ENCODE measurements at regions not wholly inside any gene's neighbourhood (a gene's known extent, or its start where the extent isn't known, plus 50 kb on each side); places are given as distances from the start of the nearest gene placed in this dataset.

DNA sequence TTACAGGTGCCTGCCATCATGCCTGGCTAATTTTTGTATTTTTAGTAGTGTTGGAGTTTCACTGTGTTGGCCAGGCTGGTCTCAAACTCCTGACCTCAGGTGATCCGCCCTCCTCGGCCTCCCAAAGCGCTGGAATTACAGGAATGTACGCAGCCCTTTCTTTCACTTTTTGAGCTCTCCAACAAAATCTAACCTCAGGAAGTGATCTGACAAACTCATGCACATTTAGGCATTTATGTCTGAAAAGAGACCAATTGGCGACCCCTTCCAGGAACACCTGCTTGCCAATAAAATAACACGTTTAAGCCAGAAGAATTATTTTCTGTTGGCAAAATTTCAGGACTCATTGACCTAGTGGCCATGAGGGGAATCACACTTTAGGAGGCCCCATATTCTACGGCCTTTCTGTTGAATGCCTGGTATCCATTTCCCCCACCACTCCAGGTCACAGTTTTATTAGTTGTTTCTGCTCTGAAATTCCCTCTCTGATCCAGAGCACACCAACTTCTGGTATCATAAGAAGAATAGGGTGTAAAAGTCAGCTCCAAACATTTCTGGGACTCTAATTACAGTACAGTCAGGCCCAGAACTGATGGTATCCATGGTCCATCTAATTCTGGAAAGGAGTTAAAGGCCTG is 65.8 kb upstream of the FRMD4A start:
- Histone ChIP-seq H3K4me3 (ENCODE audit: low read length) (no peak overlapping the region), H3K9me3 (ENCODE audit: control insufficient read depth, insufficient read depth, low read length) (no peaks in the 10 kb centered on the region), H3K27ac (ENCODE audit: low read length) (no peak overlapping the region), H3K4me1 (ENCODE audit: control insufficient read depth, insufficient read depth, low read length) (no peaks in the 10 kb centered on the region), H3K36me3 (ENCODE audit: control insufficient read depth, insufficient read depth, low read length) (no peaks in the 10 kb centered on the region), H3K27me3 (ENCODE audit: control insufficient read depth, insufficient read depth, low read length) (no peaks in the 10 kb centered on the region)
- DNase-seq (ENCODE audit: low read depth, low spot score): no peak
- no CpG with 5 or more reads among the region's 7 CpGs for WGBS (ENCODE audit: insufficient coverage, insufficient read length)

DNA sequence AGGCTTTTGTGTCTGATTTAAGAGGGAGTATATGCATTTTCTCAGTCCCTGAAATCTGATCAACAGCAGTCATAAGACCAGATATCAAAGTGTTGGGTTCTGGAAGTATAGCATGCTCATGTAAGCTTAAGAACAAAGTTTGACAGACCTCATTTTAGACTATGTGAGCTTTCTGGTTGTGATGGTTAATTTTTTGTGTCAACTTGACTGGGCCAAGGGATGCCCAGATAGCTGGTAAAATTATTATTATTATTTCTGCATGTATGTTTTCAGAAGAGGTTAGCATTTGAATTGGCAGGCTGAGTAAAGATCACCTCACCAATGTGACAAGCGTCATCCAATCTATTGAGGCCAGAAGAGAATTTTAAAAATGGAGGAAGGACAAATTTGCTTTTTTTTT is 63.5 kb upstream of the FRMD4A start:
- H3K4me1 ChIP-seq (ENCODE audit: control insufficient read depth, insufficient read depth, low read length): no peaks in the 10 kb centered on the region
- WGBS (ENCODE audit: insufficient coverage, insufficient read length): no CpG with 5 or more reads among the region's 1 CpG
- H3K27me3 ChIP-seq (ENCODE audit: control insufficient read depth, insufficient read depth, low read length): no peaks in the 10 kb centered on the region
- no peak overlapping the region for H3K27ac ChIP-seq (ENCODE audit: low read length)
- H3K4me3 ChIP-seq (ENCODE audit: low read length): no peak overlapping the region
- no peaks in the 10 kb centered on the region for H3K9me3 ChIP-seq (ENCODE audit: control insufficient read depth, insufficient read depth, low read length)
- H3K36me3 ChIP-seq (ENCODE audit: control insufficient read depth, insufficient read depth, low read length): no peaks in the 10 kb centered on the region
- DNase-seq (ENCODE audit: low read depth, low spot score): no peak

DNA sequence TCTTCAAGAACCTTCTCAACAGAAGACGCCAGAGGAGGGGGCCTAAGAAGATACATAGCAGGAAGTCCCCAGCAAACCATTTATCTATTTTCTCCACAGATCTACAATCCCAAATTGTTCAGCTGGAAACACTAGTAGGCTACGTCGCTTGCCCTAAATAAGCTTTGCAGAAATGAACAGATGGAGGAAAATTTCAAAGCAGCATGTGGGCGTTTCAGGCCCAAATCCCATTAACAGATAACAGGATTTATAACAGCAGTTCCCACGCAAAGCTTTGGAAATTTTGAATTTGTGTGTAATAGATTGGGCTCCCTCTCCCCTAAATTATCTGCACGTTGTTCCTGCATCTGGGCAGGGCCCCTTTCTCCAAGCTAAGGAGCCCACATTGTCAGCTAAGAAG is 60.6 kb upstream of the FRMD4A start:
- DNase-seq (ENCODE audit: low read depth, low spot score): no peak
- no peaks in the 10 kb centered on the region for H3K4me1 ChIP-seq (ENCODE audit: control insufficient read depth, insufficient read depth, low read length)
- no CpG with 5 or more reads among the region's 6 CpGs for whole genome bisulfite sequencing (ENCODE audit: insufficient coverage, insufficient read length)
- H3K36me3 ChIP-seq (ENCODE audit: control insufficient read depth, insufficient read depth, low read length): no peaks in the 10 kb centered on the region
- H3K9me3 ChIP-seq (ENCODE audit: control insufficient read depth, insufficient read depth, low read length): no peaks in the 10 kb centered on the region
- no peak overlapping the region for H3K4me3 ChIP-seq (ENCODE audit: low read length)
- H3K27me3 ChIP-seq (ENCODE audit: control insufficient read depth, insufficient read depth, low read length): no peaks in the 10 kb centered on the region
- no peak overlapping the region for H3K27ac ChIP-seq (ENCODE audit: low read length)

DNA sequence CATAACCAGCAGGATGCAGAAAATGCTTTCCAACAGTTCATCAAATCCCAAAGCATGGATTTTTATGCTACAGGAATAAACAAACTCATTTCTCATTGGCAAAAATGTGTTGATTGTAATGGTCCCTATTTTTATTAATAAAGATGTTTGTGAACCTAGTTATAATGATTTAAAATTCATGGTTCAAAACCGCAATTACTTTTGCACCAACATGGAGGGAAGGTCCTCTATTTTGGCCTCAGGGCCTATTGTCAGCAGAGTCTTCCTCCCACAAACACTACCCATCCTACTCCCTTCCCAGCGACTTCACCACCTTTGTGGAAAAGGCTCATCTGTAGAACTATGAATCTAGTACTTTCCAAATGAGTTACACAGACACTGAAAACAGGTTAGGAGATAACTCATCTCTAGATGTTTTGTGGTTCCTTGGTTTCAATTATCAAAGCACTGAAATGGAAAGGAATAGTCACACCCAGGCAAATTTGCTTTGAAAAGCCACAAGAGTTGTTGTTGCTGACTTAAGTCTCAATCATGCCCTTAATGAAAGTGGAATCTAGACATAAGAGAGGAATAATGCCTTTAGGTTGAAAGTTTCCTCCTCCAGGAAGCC is 59.4 kb upstream of the FRMD4A start:
- H3K4me1 ChIP-seq (ENCODE audit: control insufficient read depth, insufficient read depth, low read length): no peaks in the 10 kb centered on the region
- H3K36me3 ChIP-seq (ENCODE audit: control insufficient read depth, insufficient read depth, low read length): no peaks in the 10 kb centered on the region
- no peaks in the 10 kb centered on the region for H3K9me3 ChIP-seq (ENCODE audit: control insufficient read depth, insufficient read depth, low read length)
- no peak overlapping the region for H3K27ac ChIP-seq (ENCODE audit: low read length)
- H3K4me3 ChIP-seq (ENCODE audit: low read length): no peak overlapping the region
- H3K27me3 ChIP-seq (ENCODE audit: control insufficient read depth, insufficient read depth, low read length): no peaks in the 10 kb centered on the region
- no CpG with 5 or more reads among the region's 2 CpGs for WGBS (ENCODE audit: insufficient coverage, insufficient read length)
- no peak for DNase-seq (ENCODE audit: low read depth, low spot score)

DNA sequence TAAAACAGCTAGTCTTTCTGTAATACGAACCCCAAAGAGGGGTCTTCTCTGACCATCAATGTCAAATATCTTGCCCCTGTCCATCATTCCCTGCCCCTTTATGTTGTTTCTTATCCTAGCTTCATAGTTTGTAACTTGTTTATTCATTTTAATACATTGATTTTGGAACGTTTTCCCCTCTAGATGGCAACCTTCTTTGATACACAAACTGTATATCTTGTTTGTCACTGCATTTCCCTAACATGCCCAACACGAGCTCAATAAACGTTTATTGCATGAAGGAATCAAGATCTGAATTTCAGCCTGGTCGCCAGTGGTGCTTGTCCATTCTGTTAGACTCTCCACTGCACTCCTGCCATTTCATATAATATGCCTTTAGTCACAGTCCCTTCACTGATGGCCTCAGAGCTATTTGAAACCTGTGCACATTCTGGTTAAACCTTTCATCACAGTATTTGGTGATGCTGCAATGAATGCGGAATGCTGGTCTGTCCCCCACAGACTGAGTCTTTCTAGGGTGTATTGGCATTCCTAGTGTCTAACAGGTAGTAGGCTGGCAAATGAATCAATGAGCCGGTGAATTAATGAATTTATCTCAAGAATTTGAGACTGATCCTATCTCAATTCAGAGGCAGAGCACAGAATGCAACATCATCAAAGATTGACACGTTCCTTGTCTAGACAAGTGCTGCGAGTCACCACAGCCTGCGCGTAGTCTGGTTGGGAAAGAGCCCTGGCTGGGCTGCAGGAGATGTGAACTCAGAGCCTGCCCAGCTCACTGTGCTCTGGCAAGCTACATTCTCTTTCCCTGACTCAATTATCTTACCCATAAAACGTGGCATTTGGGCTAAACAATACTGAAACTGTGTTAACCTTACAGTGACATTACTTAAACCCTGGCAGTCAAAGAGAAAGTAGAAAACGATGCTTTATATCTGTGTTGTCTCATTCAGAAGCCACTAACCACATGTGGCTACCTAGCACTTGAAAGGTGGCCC is 55.2 kb upstream of the FRMD4A start:
- DNase-seq (ENCODE audit: low read depth, low spot score): no peak
- no peaks in the 10 kb centered on the region for H3K36me3 ChIP-seq (ENCODE audit: control insufficient read depth, insufficient read depth, low read length)
- no peaks in the 10 kb centered on the region for H3K9me3 ChIP-seq (ENCODE audit: control insufficient read depth, insufficient read depth, low read length)
- no peak overlapping the region for H3K27ac ChIP-seq (ENCODE audit: low read length)
- H3K4me1 ChIP-seq (ENCODE audit: control insufficient read depth, insufficient read depth, low read length): no peaks in the 10 kb centered on the region
- WGBS (ENCODE audit: insufficient coverage, insufficient read length): no CpG with 5 or more reads among the region's 13 CpGs
- H3K4me3 ChIP-seq (ENCODE audit: low read length): no peak overlapping the region
- no peaks in the 10 kb centered on the region for H3K27me3 ChIP-seq (ENCODE audit: control insufficient read depth, insufficient read depth, low read length)

DNA sequence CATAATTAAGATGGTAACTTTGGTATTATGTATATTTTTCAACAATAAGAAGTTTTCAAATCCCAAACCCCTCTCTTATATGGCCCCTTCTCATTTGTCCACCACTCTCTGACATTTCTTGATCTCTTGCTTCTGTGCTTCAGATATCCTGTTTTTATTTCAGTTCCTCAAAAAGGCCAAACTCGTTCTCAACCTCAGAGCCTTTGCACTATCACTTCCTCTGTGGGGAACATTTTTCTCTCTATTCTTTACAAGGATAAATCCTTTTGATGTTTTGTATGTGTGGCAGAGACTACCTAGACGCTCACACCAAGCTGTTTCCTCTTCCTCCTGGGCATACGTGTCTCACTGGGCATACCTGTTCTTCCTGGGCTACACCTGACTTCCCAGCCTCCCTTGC is 54.2 kb upstream of the FRMD4A start:
- WGBS (ENCODE audit: insufficient coverage, insufficient read length): no CpG with 5 or more reads among the region's 3 CpGs
- no peaks in the 10 kb centered on the region for H3K4me1 ChIP-seq (ENCODE audit: control insufficient read depth, insufficient read depth, low read length)
- no peaks in the 10 kb centered on the region for H3K9me3 ChIP-seq (ENCODE audit: control insufficient read depth, insufficient read depth, low read length)
- no peak overlapping the region for H3K4me3 ChIP-seq (ENCODE audit: low read length)
- no peak overlapping the region for H3K27ac ChIP-seq (ENCODE audit: low read length)
- H3K36me3 ChIP-seq (ENCODE audit: control insufficient read depth, insufficient read depth, low read length): no peaks in the 10 kb centered on the region
- DNase-seq (ENCODE audit: low read depth, low spot score): no peak
- H3K27me3 ChIP-seq (ENCODE audit: control insufficient read depth, insufficient read depth, low read length): no peaks in the 10 kb centered on the region

DNA sequence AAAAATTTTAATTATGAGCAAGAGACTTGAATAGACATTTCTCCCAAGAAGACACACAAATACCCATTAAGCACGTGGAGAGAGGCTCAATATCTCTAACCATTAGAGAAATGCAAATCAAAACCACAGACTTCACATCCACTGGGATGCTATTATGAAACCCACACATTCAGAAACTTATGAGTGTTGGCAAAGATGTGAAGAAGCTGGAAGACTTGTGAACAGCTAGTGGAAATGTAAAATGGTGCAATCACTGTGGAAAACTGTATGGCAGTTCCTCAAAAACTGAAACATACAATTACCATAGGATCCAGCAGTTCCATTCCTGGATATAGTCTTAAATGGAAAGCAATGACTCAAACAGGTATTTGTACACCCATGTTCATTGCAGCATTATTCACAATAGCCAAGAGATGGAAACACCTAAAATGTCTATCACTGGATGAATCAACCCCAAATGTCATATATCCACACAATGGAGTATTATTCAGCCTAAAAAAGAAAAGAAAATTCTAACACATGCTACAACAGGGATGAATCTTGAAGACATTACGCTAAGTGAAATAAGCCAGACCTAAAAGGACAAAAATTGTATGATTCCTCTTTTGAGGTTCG is 53.5 kb upstream of the FRMD4A start:
- H3K27me3 ChIP-seq (ENCODE audit: control insufficient read depth, insufficient read depth, low read length): no peaks in the 10 kb centered on the region
- H3K9me3 ChIP-seq (ENCODE audit: control insufficient read depth, insufficient read depth, low read length): no peaks in the 10 kb centered on the region
- H3K36me3 ChIP-seq (ENCODE audit: control insufficient read depth, insufficient read depth, low read length): no peaks in the 10 kb centered on the region
- H3K4me1 ChIP-seq (ENCODE audit: control insufficient read depth, insufficient read depth, low read length): no peaks in the 10 kb centered on the region; the same call in 1 of the 2 replicates
- DNase-seq (ENCODE audit: low read depth, low spot score): no peak
- no CpG with 5 or more reads among the region's 3 CpGs for WGBS (ENCODE audit: insufficient coverage, insufficient read length)
- H3K4me3 ChIP-seq (ENCODE audit: low read length): no peak overlapping the region
- no peak overlapping the region for H3K27ac ChIP-seq (ENCODE audit: low read length)

DNA sequence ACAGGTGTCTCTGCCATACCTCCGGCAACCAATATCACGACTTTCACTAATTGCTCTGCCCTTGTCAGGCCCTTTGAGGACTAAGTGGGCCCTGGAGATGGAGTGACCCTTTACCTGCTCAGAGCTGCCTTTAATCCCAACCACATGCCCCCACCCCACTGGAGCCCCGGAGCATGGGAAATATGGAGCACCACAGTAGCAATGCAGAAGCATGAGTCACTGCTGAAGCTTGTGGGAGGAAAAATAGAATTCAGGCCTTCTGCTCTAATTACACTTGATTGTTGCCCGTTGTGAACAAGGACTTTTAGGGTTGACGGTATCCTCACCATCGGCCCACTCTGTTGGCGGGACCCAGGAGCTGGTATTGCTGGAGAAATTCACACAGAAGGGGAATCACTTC is 52.5 kb upstream of the FRMD4A start:
- Histone ChIP-seq H3K9me3 (ENCODE audit: control insufficient read depth, insufficient read depth, low read length) (no peaks in the 10 kb centered on the region), H3K4me1 (ENCODE audit: control insufficient read depth, insufficient read depth, low read length) (peaks cover 1% of the 10 kb centered on the region; the same call in 1 of the 2 replicates), H3K4me3 (ENCODE audit: low read length) (no peak overlapping the region), H3K27ac (ENCODE audit: low read length) (no peak overlapping the region), H3K27me3 (ENCODE audit: control insufficient read depth, insufficient read depth, low read length) (no peaks in the 10 kb centered on the region), H3K36me3 (ENCODE audit: control insufficient read depth, insufficient read depth, low read length) (no peaks in the 10 kb centered on the region)
- no peak for DNase-seq (ENCODE audit: low read depth, low spot score)
- whole genome bisulfite sequencing (ENCODE audit: insufficient coverage, insufficient read length): no CpG with 5 or more reads among the region's 7 CpGs

DNA sequence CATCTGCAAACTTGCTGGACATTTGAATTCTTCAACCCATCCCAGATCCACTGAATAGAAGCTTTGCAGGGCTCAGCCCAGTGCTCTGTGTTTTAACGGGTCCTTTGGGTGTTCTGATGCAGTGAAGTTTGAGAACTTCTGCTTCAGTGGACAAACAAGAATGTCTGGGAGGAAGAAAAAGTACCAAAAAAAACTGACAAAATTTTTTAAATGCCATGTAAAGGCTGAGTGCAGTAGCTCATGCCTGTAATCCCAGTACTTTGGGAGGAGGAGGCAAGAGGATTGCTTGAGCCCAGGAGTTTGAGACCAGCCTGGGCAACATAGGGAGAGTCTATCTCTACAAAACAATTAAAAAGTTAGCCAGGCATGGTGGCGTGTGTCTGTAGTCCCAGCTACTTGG is 51.8 kb upstream of the FRMD4A start:
- Histone ChIP-seq H3K36me3 (ENCODE audit: control insufficient read depth, insufficient read depth, low read length) (no peaks in the 10 kb centered on the region), H3K27ac (ENCODE audit: low read length) (no peak overlapping the region), H3K4me3 (ENCODE audit: low read length) (no peak overlapping the region), H3K27me3 (ENCODE audit: control insufficient read depth, insufficient read depth, low read length) (no peaks in the 10 kb centered on the region), H3K4me1 (ENCODE audit: control insufficient read depth, insufficient read depth, low read length) (peaks cover 1% of the 10 kb centered on the region; the same call in 1 of the 2 replicates), H3K9me3 (ENCODE audit: control insufficient read depth, insufficient read depth, low read length) (no peaks in the 10 kb centered on the region)
- no CpG with 5 or more reads among the region's 2 CpGs for WGBS (ENCODE audit: insufficient coverage, insufficient read length)
- DNase-seq (ENCODE audit: low read depth, low spot score): no peak

DNA sequence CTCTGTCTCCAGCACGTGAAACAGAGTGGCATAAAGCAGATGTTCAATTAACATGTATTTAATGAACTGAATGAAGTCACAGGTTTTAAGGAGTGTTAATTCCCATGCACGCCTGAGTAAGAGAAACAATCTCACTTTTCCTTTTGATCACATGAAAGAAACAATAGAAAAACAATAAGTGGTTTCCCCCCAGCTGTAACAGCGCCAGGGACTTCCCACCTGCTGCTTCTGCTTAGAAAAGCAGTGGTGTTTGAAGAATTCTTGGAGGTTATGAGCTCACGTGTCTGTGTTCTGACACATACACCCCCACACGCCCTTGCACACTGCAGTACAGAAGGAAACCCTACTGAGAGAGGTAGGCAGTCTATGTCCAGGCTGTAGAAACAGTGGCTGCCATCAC is 51.3 kb upstream of the FRMD4A start:
- Histone ChIP-seq H3K4me3 (ENCODE audit: low read length) (no peak overlapping the region), H3K27me3 (ENCODE audit: control insufficient read depth, insufficient read depth, low read length) (no peaks in the 10 kb centered on the region), H3K27ac (ENCODE audit: low read length) (no peak overlapping the region), H3K4me1 (ENCODE audit: control insufficient read depth, insufficient read depth, low read length) (peaks cover 1% of the 10 kb centered on the region; the same call in 1 of the 2 replicates), H3K9me3 (ENCODE audit: control insufficient read depth, insufficient read depth, low read length) (no peaks in the 10 kb centered on the region), H3K36me3 (ENCODE audit: control insufficient read depth, insufficient read depth, low read length) (no peaks in the 10 kb centered on the region)
- no CpG with 5 or more reads among the region's 5 CpGs for WGBS (ENCODE audit: insufficient coverage, insufficient read length)
- DNase-seq (ENCODE audit: low read depth, low spot score): no peak

Data from iPS DF 6.9 (cell line).